Smooth muscle cell of the brain vasculature (primary cell): ENCODE measurements at regions not wholly inside any gene's neighbourhood (a gene's known extent, or its start where the extent isn't known, plus 50 kb on each side); places are given as distances from the start of the nearest gene placed in this dataset.

ENCODE experiments used
- DNase-seq: peaks from one replicate; pipeline ENCODE4 v3.0.0-alpha.2; 2012; ENCODE audit warnings: low read depth, low spot score

- no peak for DNase-seq
These were observed 68.6 kb upstream of the HS3ST1 start for GRCh38 chr4:11497212-11497806.

- DNase-seq = no peak
These were observed 67.7 kb upstream of the HS3ST1 start for GRCh38 chr4:11496351-11496829.

GRCh38 chr4:11495818-11496217 is 67.1 kb upstream of the HS3ST1 start:
- DNase-seq = no peak

GRCh38 chr4:11495291-11495690 is 66.6 kb upstream of the HS3ST1 start:
- DNase-seq = no peak

- no peak for DNase-seq
These were observed 65.5 kb upstream of the HS3ST1 start for GRCh38 chr4:11494232-11494631.

- DNase-seq = no peak
These were observed 60.9 kb upstream of the HS3ST1 start for GRCh38 chr4:11489453-11490083.

- DNase-seq = no peak
These were observed 60.2 kb upstream of the HS3ST1 start for GRCh38 chr4:11488657-11489452.

- DNase-seq = no peak
These were observed 59.3 kb upstream of the HS3ST1 start for GRCh38 chr4:11487868-11488544.

- no peak for DNase-seq
These were observed 58.4 kb upstream of the HS3ST1 start for GRCh38 chr4:11487139-11487538.

GRCh38 chr4:11485926-11486325 is 57.2 kb upstream of the HS3ST1 start:
- DNase-seq = no peak

GRCh38 chr4:11484531-11484930 is 55.8 kb upstream of the HS3ST1 start:
- DNase-seq = no peak

GRCh38 chr4:11483046-11483445 is 54.4 kb upstream of the HS3ST1 start:
- no peak for DNase-seq

- DNase-seq = no peak
These were observed 52.0 kb upstream of the HS3ST1 start for GRCh38 chr4:11480683-11481082.
